ENCODE measurements at regions not wholly inside any gene's neighbourhood (a gene's known extent, or its start where the extent isn't known, plus 50 kb on each side); places are given as distances from the start of the nearest gene placed in this dataset.

DNA sequence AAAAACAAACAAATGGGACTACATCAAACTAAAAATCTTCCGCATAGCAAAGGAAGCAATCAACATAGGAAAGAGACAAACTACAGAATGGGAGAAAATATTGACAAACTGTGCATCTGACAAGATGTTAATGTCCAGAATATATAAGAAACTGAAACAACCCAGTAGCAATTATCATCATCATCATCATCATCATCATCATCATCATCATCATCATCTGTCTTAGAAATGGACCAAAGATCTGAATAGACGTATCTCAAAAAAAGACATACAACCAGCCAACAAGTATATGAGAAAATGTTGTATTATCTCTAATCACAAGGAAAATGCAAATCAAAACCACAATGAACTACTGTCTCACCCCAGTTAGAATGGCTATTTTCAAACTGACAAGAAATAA lies 173.9 kb downstream of the PRR20E start:
- no peak overlapping the region for H3K4me3 Mint-ChIP-seq (ENCODE audit: unreplicated experiment)
- TF ChIP-seq, protein P1, sequence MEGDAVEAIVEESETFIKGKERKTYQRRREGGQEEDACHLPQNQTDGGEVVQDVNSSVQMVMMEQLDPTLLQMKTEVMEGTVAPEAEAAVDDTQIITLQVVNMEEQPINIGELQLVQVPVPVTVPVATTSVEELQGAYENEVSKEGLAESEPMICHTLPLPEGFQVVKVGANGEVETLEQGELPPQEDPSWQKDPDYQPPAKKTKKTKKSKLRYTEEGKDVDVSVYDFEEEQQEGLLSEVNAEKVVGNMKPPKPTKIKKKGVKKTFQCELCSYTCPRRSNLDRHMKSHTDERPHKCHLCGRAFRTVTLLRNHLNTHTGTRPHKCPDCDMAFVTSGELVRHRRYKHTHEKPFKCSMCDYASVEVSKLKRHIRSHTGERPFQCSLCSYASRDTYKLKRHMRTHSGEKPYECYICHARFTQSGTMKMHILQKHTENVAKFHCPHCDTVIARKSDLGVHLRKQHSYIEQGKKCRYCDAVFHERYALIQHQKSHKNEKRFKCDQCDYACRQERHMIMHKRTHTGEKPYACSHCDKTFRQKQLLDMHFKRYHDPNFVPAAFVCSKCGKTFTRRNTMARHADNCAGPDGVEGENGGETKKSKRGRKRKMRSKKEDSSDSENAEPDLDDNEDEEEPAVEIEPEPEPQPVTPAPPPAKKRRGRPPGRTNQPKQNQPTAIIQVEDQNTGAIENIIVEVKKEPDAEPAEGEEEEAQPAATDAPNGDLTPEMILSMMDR (IDR thresholded peaks at IDR 0.05) = no peak
- no peaks in the 10 kb centered on the region for H3K4me1 Mint-ChIP-seq (ENCODE audit: low read depth)
- DNase-seq (ENCODE audit: low spot score) = no peak
- H3K27ac Mint-ChIP-seq (ENCODE audit: unreplicated experiment) = no peak overlapping the region
- H3K27me3 Mint-ChIP-seq (ENCODE audit: low read depth) = no peaks in the 10 kb centered on the region
- peaks cover 4% of the 10 kb centered on the region for H3K9me3 Mint-ChIP-seq (ENCODE audit: low read depth)
- no peaks in the 10 kb centered on the region for H3K36me3 Mint-ChIP-seq (ENCODE audit: low read depth)

DNA sequence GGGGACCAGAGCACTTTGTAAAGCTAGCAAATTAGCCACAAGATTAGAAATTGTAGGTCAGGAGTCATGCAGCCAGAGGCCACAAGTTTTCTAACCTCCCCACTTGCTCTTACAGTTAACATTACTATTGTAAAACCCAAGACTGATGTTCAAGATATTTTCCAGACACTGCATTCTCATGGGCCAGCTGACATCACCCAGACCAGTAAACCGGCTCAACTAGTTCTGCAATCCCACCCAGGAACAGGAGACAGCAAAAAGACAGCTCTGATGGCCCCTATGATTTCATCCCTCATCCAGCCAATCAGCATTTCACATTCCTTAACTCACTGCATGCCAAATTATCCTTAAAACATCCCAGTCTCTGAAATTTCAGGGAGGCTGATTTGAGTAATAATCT lies 178.5 kb downstream of the PRR20E start:
- no peak overlapping the region for H3K4me3 Mint-ChIP-seq (ENCODE audit: unreplicated experiment)
- no peaks in the 10 kb centered on the region for H3K36me3 Mint-ChIP-seq (ENCODE audit: low read depth)
- no peaks in the 10 kb centered on the region for H3K4me1 Mint-ChIP-seq (ENCODE audit: low read depth)
- H3K9me3 Mint-ChIP-seq (ENCODE audit: low read depth) = peaks cover 4% of the 10 kb centered on the region
- H3K27ac Mint-ChIP-seq (ENCODE audit: unreplicated experiment) = no peak overlapping the region
- no peak for DNase-seq (ENCODE audit: low spot score)
- TF ChIP-seq, protein P1 (IDR thresholded peaks at IDR 0.05) = no peak
- H3K27me3 Mint-ChIP-seq (ENCODE audit: low read depth) = no peaks in the 10 kb centered on the region

DNA sequence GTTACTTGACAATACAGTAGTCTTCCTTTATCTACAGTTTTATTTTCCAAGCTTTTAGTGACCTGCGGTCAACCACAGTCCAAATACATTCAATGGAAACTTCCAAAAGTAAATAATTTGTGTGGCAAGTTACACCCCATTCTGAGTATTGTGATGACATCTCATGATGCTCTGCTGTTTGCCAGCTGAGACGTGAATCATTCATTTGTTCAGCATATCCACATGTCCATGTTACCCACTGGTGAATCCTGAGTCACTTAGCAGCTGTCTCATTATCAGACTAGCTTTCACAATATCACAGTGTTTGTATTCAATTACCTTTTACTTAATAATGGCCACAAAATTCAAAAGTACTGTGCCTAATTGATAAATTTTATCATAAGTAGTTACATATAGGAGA lies 179.8 kb downstream of the PRR20E start:
- no peak overlapping the region for H3K27ac Mint-ChIP-seq (ENCODE audit: unreplicated experiment)
- no peak overlapping the region for H3K4me3 Mint-ChIP-seq (ENCODE audit: unreplicated experiment)
- no peak for DNase-seq (ENCODE audit: low spot score)
- TF ChIP-seq, protein P1 (IDR thresholded peaks at IDR 0.05) = no peak
- H3K9me3 Mint-ChIP-seq (ENCODE audit: low read depth) = peaks cover 4% of the 10 kb centered on the region
- H3K36me3 Mint-ChIP-seq (ENCODE audit: low read depth) = no peaks in the 10 kb centered on the region
- H3K27me3 Mint-ChIP-seq (ENCODE audit: low read depth) = no peaks in the 10 kb centered on the region
- no peaks in the 10 kb centered on the region for H3K4me1 Mint-ChIP-seq (ENCODE audit: low read depth)

DNA sequence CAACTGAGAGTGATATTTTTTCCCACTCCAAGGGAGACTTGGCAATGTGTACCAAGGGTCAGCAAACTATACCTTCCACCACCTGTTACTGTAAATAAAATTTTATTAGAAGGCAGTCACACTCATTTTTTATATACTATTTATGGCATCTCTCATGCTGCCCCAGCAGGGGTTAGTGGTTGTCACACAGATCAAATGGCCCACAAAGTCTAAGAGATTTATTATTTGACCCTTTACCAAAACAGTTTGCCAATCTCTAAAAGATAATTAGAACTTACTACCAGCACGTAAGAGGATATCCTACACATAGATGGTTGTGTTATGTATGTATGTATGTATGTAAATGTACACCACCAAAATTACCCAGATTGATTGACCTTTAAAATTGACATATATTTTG lies 185.1 kb downstream of the PRR20E start:
- H3K9me3 Mint-ChIP-seq (ENCODE audit: low read depth) = no peaks in the 10 kb centered on the region
- H3K27ac Mint-ChIP-seq (ENCODE audit: unreplicated experiment) = no peak overlapping the region
- H3K4me3 Mint-ChIP-seq (ENCODE audit: unreplicated experiment) = no peak overlapping the region
- no peaks in the 10 kb centered on the region for H3K4me1 Mint-ChIP-seq (ENCODE audit: low read depth)
- TF ChIP-seq, protein P1 (IDR thresholded peaks at IDR 0.05) = no peak
- peaks cover 2% of the 10 kb centered on the region for H3K27me3 Mint-ChIP-seq (ENCODE audit: low read depth)
- H3K36me3 Mint-ChIP-seq (ENCODE audit: low read depth) = no peaks in the 10 kb centered on the region
- DNase-seq (ENCODE audit: low spot score) = no peak

DNA sequence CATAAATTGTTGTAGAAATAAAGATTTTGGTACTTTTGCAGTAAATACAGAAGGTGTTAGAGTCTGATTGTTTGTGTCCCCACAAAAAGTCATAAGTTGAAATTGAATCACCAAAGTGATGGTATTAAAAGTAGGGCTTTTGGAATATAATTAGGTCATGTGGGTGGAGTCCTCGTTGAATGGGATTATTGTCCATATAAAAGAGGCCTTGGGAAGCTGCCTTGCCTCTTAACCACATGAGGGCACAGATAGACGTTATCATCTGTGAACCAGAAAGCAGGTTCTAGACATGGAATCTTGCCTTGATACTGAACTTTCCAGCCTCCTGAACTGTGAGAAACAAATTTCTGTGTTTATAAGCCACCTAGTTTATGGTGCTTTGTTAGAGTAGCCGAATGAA lies 186.8 kb downstream of the PRR20E start:
- no peaks in the 10 kb centered on the region for H3K9me3 Mint-ChIP-seq (ENCODE audit: low read depth)

More for the DNA sequence above, 186.8 kb downstream of the PRR20E start:
- Mint-ChIP-seq H3K36me3 (ENCODE audit: low read depth) (no peaks in the 10 kb centered on the region), H3K4me3 (ENCODE audit: unreplicated experiment) (no peak overlapping the region), H3K27me3 (ENCODE audit: low read depth) (peaks cover 2% of the 10 kb centered on the region), H3K4me1 (ENCODE audit: low read depth) (no peaks in the 10 kb centered on the region), H3K27ac (ENCODE audit: unreplicated experiment) (no peak overlapping the region)
- no peak for DNase-seq (ENCODE audit: low spot score)
- TF ChIP-seq, protein P1 (IDR thresholded peaks at IDR 0.05) = no peak
